ENCODE measurements at regions not wholly inside any gene's neighbourhood (a gene's known extent, or its start where the extent isn't known, plus 50 kb on each side); places are given as distances from the start of the nearest gene placed in this dataset.

DNA sequence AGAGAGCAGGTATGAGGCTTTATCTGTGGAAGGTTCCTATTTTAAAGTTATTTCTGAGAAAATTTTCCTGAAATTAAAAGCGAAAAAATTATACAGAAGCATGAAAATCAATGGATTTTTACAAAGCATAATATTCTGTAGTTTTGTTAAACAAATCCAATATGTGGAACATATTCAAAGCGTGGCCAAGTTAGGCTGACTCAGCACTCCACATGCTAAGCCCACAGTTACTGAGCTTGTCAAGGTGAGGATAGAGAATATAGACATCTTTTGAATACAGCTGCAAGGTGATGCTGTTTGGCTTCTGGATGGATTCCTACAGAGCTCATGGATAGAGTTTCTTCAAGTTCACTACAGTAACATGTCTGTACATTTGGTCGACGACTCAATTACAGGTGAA, 302.5 kb downstream of the C3orf38 start:
- H3K4me3 ChIP-seq (ENCODE audit: insufficient read depth, low read depth, low read length): no peak overlapping the region
- no TSS peak for BruUV-seq (replicated peaks)
- no peak overlapping the region for H3K56ac ChIP-seq (ENCODE audit: extremely low read depth, insufficient read depth, low read length)
- no peaks in the 10 kb centered on the region for H3K79me1 ChIP-seq (ENCODE audit: low read depth in 1 of 2, low read length in 2 of 2)
- H2BK15ac ChIP-seq (ENCODE audit: low read depth, low read length): no peak overlapping the region
- no peak overlapping the region for H3K14ac ChIP-seq (replicated peaks; ENCODE audit: low read depth, low read length)
- no peak overlapping the region for H2BK120ac ChIP-seq (ENCODE audit: low read depth, low read length)
- intact Hi-C loops (cut with micrococcal nuclease): loop anchor here (10.0 kb wide), 1 partner anchor 123 kb away; no protein-coding TSS in a partner anchor
- no peak overlapping the region for H2AK5ac ChIP-seq (ENCODE audit: low read depth, low read length)
- no peak for ATAC-seq (ENCODE audit: low read depth)
- H3K27ac ChIP-seq (ENCODE audit: insufficient read depth, low read length): no peak overlapping the region
- H3K9ac ChIP-seq (ENCODE audit: low read depth, low read length): no peak overlapping the region
- in situ Hi-C loops (cut with MboI; ENCODE audit: low sequenced_read_pairs): no loop called here
- ChIA-PET POLR2A (ENCODE audit: unreplicated experiment) (no interaction called here), CTCF (no interaction called here)
- H3K4me2 ChIP-seq (ENCODE audit: low read depth, low read length): no peak overlapping the region
- no peak overlapping the region for H4K5ac ChIP-seq (ENCODE audit: low read depth, low read length)
- H3K27me3 ChIP-seq (ENCODE audit: control insufficient read depth, insufficient read depth, low read length): no peaks in the 10 kb centered on the region
- no peaks in the 10 kb centered on the region for H3K36me3 ChIP-seq (ENCODE audit: control insufficient read depth, insufficient read depth, low read length)
- DNase-seq: no peak
- no peak overlapping the region for H3K18ac ChIP-seq (ENCODE audit: low read depth, low read length)
- no peak overlapping the region for H3K23ac ChIP-seq (ENCODE audit: low read depth, low read length)
- no peak overlapping the region for H2BK20ac ChIP-seq (ENCODE audit: low read depth, low read length)
- no peak overlapping the region for H2AFZ ChIP-seq (replicated peaks; ENCODE audit: low read length, poor library complexity)
- no peaks in the 10 kb centered on the region for H3K4me1 ChIP-seq (ENCODE audit: control insufficient read depth, insufficient read depth, low read length)
- H4K8ac ChIP-seq (ENCODE audit: low read depth in 2 of 2, low read length in 2 of 2): no peak overlapping the region
- no peaks in the 10 kb centered on the region for H4K20me1 ChIP-seq (ENCODE audit: insufficient read depth, low read length)
- TF ChIP-seq MXI1 (IDR thresholded peaks at IDR 0.05; ENCODE audit: borderline replicate concordance, low read depth, low read length): no peak
- dilution Hi-C loops (cut with HindIII; ENCODE audit: low sequenced_read_pairs, unreplicated experiment): no loop called here
- no peaks in the 10 kb centered on the region for H3K9me1 ChIP-seq (ENCODE audit: insufficient read depth, low read length)
- H2AK9ac ChIP-seq (replicated peaks; ENCODE audit: low read depth, low read length, poor library complexity): no peak overlapping the region
- H3K4ac ChIP-seq (ENCODE audit: low read depth, low read length): no peak overlapping the region
- H3K9me3 ChIP-seq (ENCODE audit: control insufficient read depth, insufficient read depth, low read length): no peaks in the 10 kb centered on the region
- WGBS, 2 experiments (ENCODE audit: extremely low coverage in 2 of 2, insufficient read length in 1 of 2): no CpG with 5 or more reads among the region's 4 CpGs
- H4K91ac ChIP-seq (ENCODE audit: insufficient read depth, low read depth, low read length): no peak overlapping the region
- no peak overlapping the region for H2BK5ac ChIP-seq (ENCODE audit: low read depth, low read length, poor library complexity, severe bottlenecking)

All from IMR-90 (cell line).